WTC11 (cell line): ENCODE measurements at regions not wholly inside any gene's neighbourhood (a gene's known extent, or its start where the extent isn't known, plus 50 kb on each side); places are given as distances from the start of the nearest gene placed in this dataset.
"Not testable (repeated sequence)": the region's sequence is repeated elsewhere in the genome, so short reads cannot be mapped to it uniquely, and the experiment has no call there.

Experiments used
- ATF6 ChIP-seq: sonication (generic); formaldehyde crosslinking; IDR thresholded peaks from 2 replicates; pipeline ENCODE4 v1.8.1; 2023; ENCODE audit warnings: mild to moderate bottlenecking, missing genetic modification reagents
- CTCF ChIP-seq: fragments of 200-600 bp; IDR thresholded peaks from 2 replicates; pipeline ENCODE4 v1.8.0; 2022; ENCODE audit warnings: antibody characterized with exemption
- ESRRA ChIP-seq: sonication (generic); formaldehyde crosslinking; IDR thresholded peaks from 2 replicates; pipeline ENCODE4 v1.8.1; 2022; ENCODE audit warnings: mild to moderate bottlenecking, missing genetic modification reagents, borderline replicate concordance
- ETV6 ChIP-seq: sonication (generic); formaldehyde crosslinking; IDR thresholded peaks from 2 replicates; pipeline ENCODE4 v1.8.1; 2022; ENCODE audit warnings: mild to moderate bottlenecking, missing genetic modification reagents
- FOXP1 ChIP-seq: sonication (generic); formaldehyde crosslinking; IDR thresholded peaks from 2 replicates; pipeline ENCODE4 v1.8.0; 2022; ENCODE audit warnings: missing genetic modification reagents, mild to moderate bottlenecking, moderate library complexity, borderline replicate concordance
- KAT7 ChIP-seq: sonication (generic); formaldehyde crosslinking; IDR thresholded peaks from 2 replicates; pipeline ENCODE4 v1.8.1; 2023; ENCODE audit warnings: missing genetic modification reagents, mild to moderate bottlenecking, borderline replicate concordance
- NR3C1 ChIP-seq: sonication (generic); formaldehyde crosslinking; conservative IDR thresholded peaks from 2 replicates; pipeline ENCODE4 v1.8.1; 2023; ENCODE audit warnings: low read depth, mild to moderate bottlenecking, missing genetic modification reagents
- ZNF121 ChIP-seq: sonication (generic); formaldehyde crosslinking; IDR thresholded peaks from 2 replicates; pipeline ENCODE4 v1.8.0; 2023; ENCODE audit warnings: missing genetic modification reagents
- ZNF138 ChIP-seq: sonication (generic); formaldehyde crosslinking; conservative IDR thresholded peaks from 2 replicates; pipeline ENCODE4 v1.8.1; 2022; ENCODE audit warnings: mild to moderate bottlenecking, moderate library complexity, missing genetic modification reagents
- ZNF396 ChIP-seq: fragments of 250-450 bp; sonication (Bioruptor Pico); IDR thresholded peaks from 2 replicates; pipeline ENCODE4 v1.8.0; 2021; ENCODE audit warnings: mild to moderate bottlenecking, moderate library complexity, borderline replicate concordance
- ZNF416 ChIP-seq: fragments of 250-450 bp; sonication (Bioruptor Pico); IDR thresholded peaks from 2 replicates; pipeline ENCODE4 v1.9.0; 2021; ENCODE audit warnings: mild to moderate bottlenecking, inconsistent platforms
- ZNF671 ChIP-seq: fragments of 250-450 bp; sonication (Bioruptor Pico); IDR thresholded peaks from 2 replicates; pipeline ENCODE4 v1.8.0; 2021; ENCODE audit warnings: mild to moderate bottlenecking
- TF ChIP-seq, protein P1 (sequence below): fragments of 250-450 bp; sonication (Bioruptor Pico); IDR thresholded peaks from 2 replicates; pipeline ENCODE4 v1.9.0; 2021; ENCODE audit warnings: mild to moderate bottlenecking

GRCh38 chr14:27672811-27673737 is 1075.2 kb upstream of the NOVA1 start:
- not testable (repeated sequence) for TF ChIP-seq CTCF; ZNF396 (CRISPR knock-in tag); ATF6 (CRISPR knock-in tag); NR3C1 (CRISPR knock-in tag); ZNF416 (CRISPR knock-in tag); ETV6 (CRISPR knock-in tag); KAT7 (CRISPR knock-in tag); ESRRA (CRISPR knock-in tag); ZNF138; ZNF671 (CRISPR knock-in tag); ZNF121 (CRISPR knock-in tag)
- peak; percentile 24; the same call in 1 of the 2 replicates for TF ChIP-seq FOXP1
- TF ChIP-seq, protein P1, sequence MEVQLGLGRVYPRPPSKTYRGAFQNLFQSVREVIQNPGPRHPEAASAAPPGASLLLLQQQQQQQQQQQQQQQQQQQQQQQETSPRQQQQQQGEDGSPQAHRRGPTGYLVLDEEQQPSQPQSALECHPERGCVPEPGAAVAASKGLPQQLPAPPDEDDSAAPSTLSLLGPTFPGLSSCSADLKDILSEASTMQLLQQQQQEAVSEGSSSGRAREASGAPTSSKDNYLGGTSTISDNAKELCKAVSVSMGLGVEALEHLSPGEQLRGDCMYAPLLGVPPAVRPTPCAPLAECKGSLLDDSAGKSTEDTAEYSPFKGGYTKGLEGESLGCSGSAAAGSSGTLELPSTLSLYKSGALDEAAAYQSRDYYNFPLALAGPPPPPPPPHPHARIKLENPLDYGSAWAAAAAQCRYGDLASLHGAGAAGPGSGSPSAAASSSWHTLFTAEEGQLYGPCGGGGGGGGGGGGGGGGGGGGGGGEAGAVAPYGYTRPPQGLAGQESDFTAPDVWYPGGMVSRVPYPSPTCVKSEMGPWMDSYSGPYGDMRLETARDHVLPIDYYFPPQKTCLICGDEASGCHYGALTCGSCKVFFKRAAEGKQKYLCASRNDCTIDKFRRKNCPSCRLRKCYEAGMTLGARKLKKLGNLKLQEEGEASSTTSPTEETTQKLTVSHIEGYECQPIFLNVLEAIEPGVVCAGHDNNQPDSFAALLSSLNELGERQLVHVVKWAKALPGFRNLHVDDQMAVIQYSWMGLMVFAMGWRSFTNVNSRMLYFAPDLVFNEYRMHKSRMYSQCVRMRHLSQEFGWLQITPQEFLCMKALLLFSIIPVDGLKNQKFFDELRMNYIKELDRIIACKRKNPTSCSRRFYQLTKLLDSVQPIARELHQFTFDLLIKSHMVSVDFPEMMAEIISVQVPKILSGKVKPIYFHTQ = not testable (repeated sequence)
